ENCODE measurements at regions not wholly inside any gene's neighbourhood (a gene's known extent, or its start where the extent isn't known, plus 50 kb on each side); places are given as distances from the start of the nearest gene placed in this dataset.

DNA sequence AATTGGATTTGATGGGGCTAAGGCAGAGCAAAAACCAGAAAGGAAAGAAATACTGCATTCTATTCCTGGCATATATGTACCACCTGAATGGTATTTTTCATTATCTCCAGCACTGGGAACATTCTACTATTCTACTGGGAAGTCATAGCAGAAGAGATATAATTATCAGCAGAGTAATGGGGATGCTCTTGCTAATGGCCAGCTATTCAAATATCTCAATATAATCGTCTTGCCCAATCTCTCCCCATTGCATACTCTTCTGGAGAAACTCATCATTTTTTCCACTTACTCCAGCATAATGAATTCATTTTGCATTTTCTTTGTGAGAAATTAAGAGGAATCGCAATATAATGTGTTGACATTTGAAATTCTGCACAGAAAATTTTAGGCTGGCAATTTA lies 1794.7 kb upstream of the PIK3C3 start:
- TF ChIP-seq, protein P1, sequence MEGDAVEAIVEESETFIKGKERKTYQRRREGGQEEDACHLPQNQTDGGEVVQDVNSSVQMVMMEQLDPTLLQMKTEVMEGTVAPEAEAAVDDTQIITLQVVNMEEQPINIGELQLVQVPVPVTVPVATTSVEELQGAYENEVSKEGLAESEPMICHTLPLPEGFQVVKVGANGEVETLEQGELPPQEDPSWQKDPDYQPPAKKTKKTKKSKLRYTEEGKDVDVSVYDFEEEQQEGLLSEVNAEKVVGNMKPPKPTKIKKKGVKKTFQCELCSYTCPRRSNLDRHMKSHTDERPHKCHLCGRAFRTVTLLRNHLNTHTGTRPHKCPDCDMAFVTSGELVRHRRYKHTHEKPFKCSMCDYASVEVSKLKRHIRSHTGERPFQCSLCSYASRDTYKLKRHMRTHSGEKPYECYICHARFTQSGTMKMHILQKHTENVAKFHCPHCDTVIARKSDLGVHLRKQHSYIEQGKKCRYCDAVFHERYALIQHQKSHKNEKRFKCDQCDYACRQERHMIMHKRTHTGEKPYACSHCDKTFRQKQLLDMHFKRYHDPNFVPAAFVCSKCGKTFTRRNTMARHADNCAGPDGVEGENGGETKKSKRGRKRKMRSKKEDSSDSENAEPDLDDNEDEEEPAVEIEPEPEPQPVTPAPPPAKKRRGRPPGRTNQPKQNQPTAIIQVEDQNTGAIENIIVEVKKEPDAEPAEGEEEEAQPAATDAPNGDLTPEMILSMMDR (IDR thresholded peaks at IDR 0.05; ENCODE audit: extremely low read depth in 1 of 2, insufficient read depth in 1 of 2, low read depth in 1 of 2, low read length in 2 of 2) = no peak
- TF ChIP-seq POLR2A (IDR thresholded peaks at IDR 0.05; ENCODE audit: low read depth, low read length) = no peak

Data from endothelial cell of umbilical vein (primary cell).